K562 (cell line): ENCODE measurements at regions not wholly inside any gene's neighbourhood (a gene's known extent, or its start where the extent isn't known, plus 50 kb on each side); places are given as distances from the start of the nearest gene placed in this dataset.

Source experiments
- ATAC-seq: fragments of 200-7000 bp; cut with Tn5 transposase; 3 replicates; pipeline ENCODE4 v1.9.1; 2020; ENCODE audit warnings: moderate library complexity
- BruUV-seq: library from RNA; stranded (reverse); fragments of 400-500 nt; replicated peaks from 2 replicates; lab custom pipeline; 2021; lab: Mats Ljungman, UMichigan
- CTCF ChIA-PET: fragments of 300-600 bp; formaldehyde crosslinking; extraction: SDS; loops from one replicate; lab custom pipeline; 2021; ENCODE audit warnings: low intra/inter-chr PET ratio; lab: Yijun Ruan, JAX
- POLR2A ChIA-PET: fragments of 300-600, 350-650 bp; sonication (Branson Sonifier 250); formaldehyde crosslinking; extraction: SDS; loops from one replicate; lab custom pipeline; 2021; ENCODE audit warnings: antibody characterized with exemption, inconsistent platforms; lab: Yijun Ruan, JAX
- DNase-seq, 4 experiments: peaks; one replicate each; pipeline versions ENCODE4 v3.0.0 to v3.0.0-alpha.2; 2011 to 2018; ENCODE audit warnings: low spot score in 3 of 4, mixed read lengths in 3 of 4; ENCODE audit errors: extremely low read depth in 1 of 4
- FAIRE-seq: peaks from 2 replicates; lab custom pipeline; 2011; peaks lifted over from hg19 to GRCh38; lab: Jason Lieb, UNC
- H2AFZ ChIP-seq: 2 replicates; pipeline ENCODE4 v1.6.0; 2011; ENCODE audit warnings: low read depth, low read length, control low read depth, inconsistent platforms
- H3K27ac ChIP-seq: fragments of 200-600 bp; 3 replicates; pipeline ENCODE4 v1.8.0; 2011; ENCODE audit warnings: low read depth, mild to moderate bottlenecking, control low read depth, inconsistent platforms, low read length, moderate library complexity, mixed read lengths; ENCODE audit errors: extremely low read depth
- H3K27me3 ChIP-seq, 2 experiments: fragments of 300-600 bp in 1 of 2; 2 replicates in 1 of 2; 3 replicates in 1 of 2; pipeline versions ENCODE4 v1.6.0 to v1.8.0; 2011; ENCODE audit warnings: inconsistent platforms in 2 of 2, low read length in 2 of 2, mild to moderate bottlenecking in 1 of 2, mixed read lengths in 1 of 2, moderate library complexity in 1 of 2; ENCODE audit not compliant: control insufficient read depth in 2 of 2, insufficient read depth in 2 of 2
- H3K36me3 ChIP-seq: fragments of 300-600 bp; 3 replicates; pipeline ENCODE4 v1.8.0; 2011; ENCODE audit warnings: mild to moderate bottlenecking, low read length, inconsistent platforms; ENCODE audit not compliant: control insufficient read depth, insufficient read depth
- H3K4me1 ChIP-seq, 2 experiments: fragments of 200-600 bp in 1 of 2; replicated peaks in 1 of 2; 2 replicates in 1 of 2; 3 replicates in 1 of 2; pipeline versions ENCODE4 v1.5.1 to v1.8.0; 2011; ENCODE audit warnings: inconsistent platforms in 2 of 2, low read length in 2 of 2, mild to moderate bottlenecking in 1 of 2, mixed read lengths in 1 of 2, moderate library complexity in 1 of 2; ENCODE audit not compliant: control insufficient read depth in 2 of 2, insufficient read depth in 2 of 2
- H3K4me2 ChIP-seq: 2 replicates; pipeline ENCODE4 v1.6.1; 2011; ENCODE audit warnings: low read length, control low read depth, inconsistent platforms, mixed read lengths; ENCODE audit not compliant: insufficient read depth
- H3K4me3 ChIP-seq: fragments of 200-600 bp; sonication (generic), shearing (Covaris generic); 2 replicates; pipeline ENCODE4 v1.5.1; 2016; ENCODE audit warnings: control low read depth, inconsistent platforms
- H3K79me2 ChIP-seq: fragments of 200-600 bp; 3 replicates; pipeline ENCODE4 v1.8.0; 2011; ENCODE audit warnings: low read length, inconsistent platforms; ENCODE audit not compliant: control insufficient read depth, insufficient read depth
- H3K9ac ChIP-seq, 2 experiments: 2 replicates each; pipeline versions ENCODE4 v1.6.0 to v1.6.1; 2011; ENCODE audit warnings: low read depth in 2 of 2, low read length in 2 of 2, control low read depth in 1 of 2, inconsistent platforms in 1 of 2, mild to moderate bottlenecking in 1 of 2, mixed read lengths in 1 of 2; ENCODE audit not compliant: insufficient read depth in 1 of 2
- H3K9me1 ChIP-seq: one replicate; pipeline ENCODE4 v1.6.0; 2011; ENCODE audit warnings: inconsistent platforms, mild to moderate bottlenecking, low read length, moderate library complexity; ENCODE audit not compliant: control insufficient read depth, insufficient read depth
- H3K9me3 ChIP-seq: replicated peaks from 2 replicates; pipeline ENCODE4 v1.5.1; 2011; ENCODE audit warnings: low read depth, low read length, inconsistent platforms; ENCODE audit not compliant: control insufficient read depth, insufficient read depth
- H4K20me1 ChIP-seq: replicated peaks from 2 replicates; pipeline ENCODE4 v1.6.1; 2011; ENCODE audit warnings: low read length, inconsistent platforms, mixed read lengths; ENCODE audit not compliant: control insufficient read depth, insufficient read depth
- BRCA1 ChIP-seq, 2 experiments: fragments of 450-650 bp in 1 of 2; sonication (generic) in 1 of 2; formaldehyde crosslinking in 1 of 2; IDR thresholded peaks; 2 replicates each; pipeline versions ENCODE4 v1.5.0 to v1.6.1; 2017 to 2020; ENCODE audit warnings: mild to moderate bottlenecking in 1 of 2, missing genetic modification reagents in 1 of 2
- FOSL1 ChIP-seq: fragments of 200-800 bp; sonication (Bioruptor generic); conservative IDR thresholded peaks from 2 replicates; pipeline ENCODE4 v1.6.1; 2016; ENCODE audit warnings: missing genetic modification characterization, missing compliant biosample characterization
- MCM5 ChIP-seq: fragments of 450-650 bp; IDR thresholded peaks from 2 replicates; pipeline ENCODE4 v1.6.1; 2016; ENCODE audit warnings: low read depth
- MTA2 ChIP-seq: fragments of 450-650 bp; IDR thresholded peaks from 2 replicates; pipeline ENCODE4 v1.6.1; 2016; ENCODE audit warnings: low read depth
- NCOA4 ChIP-seq: fragments of 450-650 bp; IDR thresholded peaks from 2 replicates; pipeline ENCODE4 v1.6.1; 2018; ENCODE audit warnings: mild to moderate bottlenecking; ENCODE audit not compliant: partially characterized antibody
- SMAD2 ChIP-seq: fragments of 150-350 bp; IDR thresholded peaks from 2 replicates; pipeline ENCODE4 v1.6.1; 2014; ENCODE audit warnings: low read depth, mild to moderate bottlenecking, low read length
- SMAD3 ChIP-seq: fragments of 450-650 bp; formaldehyde crosslinking; conservative IDR thresholded peaks from 2 replicates; pipeline ENCODE4 v1.4.0; 2020; ENCODE audit warnings: mild to moderate bottlenecking
- TSC22D4 ChIP-seq: fragments of 450-650 bp; IDR thresholded peaks from 2 replicates; pipeline ENCODE4 v1.6.1; 2016; ENCODE audit warnings: missing genetic modification characterization, missing biosample characterization, control low read depth
- ZC3H8 ChIP-seq: fragments of 450-650 bp; IDR thresholded peaks from 2 replicates; pipeline ENCODE4 v1.6.1; 2017
- WGBS: fragments of 100-300 bp; shearing (Covaris generic); methylation state at CpG from one replicate; pipeline ENCODE4 v1.1.6; 2016; ENCODE audit warnings: low coverage, mixed read lengths; ENCODE audit not compliant: insufficient coverage; ENCODE audit errors: missing lambda C conversion rate; 5-methylcytosine and 5-hydroxymethylcytosine counted together
- in situ Hi-C: fragments of 300-500 bp; cut with MboI; formaldehyde crosslinking; loops from 4 replicates; pipeline ENCODE4 v1.15.0; 2018; ENCODE audit warnings: inconsistent platforms, mixed read lengths
- intact Hi-C: fragments of 100-400 bp; cut with micrococcal nuclease; formaldehyde crosslinking; loops from 2 replicates; pipeline ENCODE4 v1.14.2; 2022
- TF ChIP-seq, protein P1 (sequence below): fragments of 450-650 bp; formaldehyde crosslinking; IDR thresholded peaks from 2 replicates; pipeline ENCODE4 v1.4.0; 2022; ENCODE audit warnings: missing genetic modification characterization
- TF ChIP-seq, protein P2 (sequence below): sonication (generic); formaldehyde crosslinking; IDR thresholded peaks from 2 replicates; pipeline ENCODE4 v1.8.1; 2022; ENCODE audit warnings: missing genetic modification reagents

DNA sequence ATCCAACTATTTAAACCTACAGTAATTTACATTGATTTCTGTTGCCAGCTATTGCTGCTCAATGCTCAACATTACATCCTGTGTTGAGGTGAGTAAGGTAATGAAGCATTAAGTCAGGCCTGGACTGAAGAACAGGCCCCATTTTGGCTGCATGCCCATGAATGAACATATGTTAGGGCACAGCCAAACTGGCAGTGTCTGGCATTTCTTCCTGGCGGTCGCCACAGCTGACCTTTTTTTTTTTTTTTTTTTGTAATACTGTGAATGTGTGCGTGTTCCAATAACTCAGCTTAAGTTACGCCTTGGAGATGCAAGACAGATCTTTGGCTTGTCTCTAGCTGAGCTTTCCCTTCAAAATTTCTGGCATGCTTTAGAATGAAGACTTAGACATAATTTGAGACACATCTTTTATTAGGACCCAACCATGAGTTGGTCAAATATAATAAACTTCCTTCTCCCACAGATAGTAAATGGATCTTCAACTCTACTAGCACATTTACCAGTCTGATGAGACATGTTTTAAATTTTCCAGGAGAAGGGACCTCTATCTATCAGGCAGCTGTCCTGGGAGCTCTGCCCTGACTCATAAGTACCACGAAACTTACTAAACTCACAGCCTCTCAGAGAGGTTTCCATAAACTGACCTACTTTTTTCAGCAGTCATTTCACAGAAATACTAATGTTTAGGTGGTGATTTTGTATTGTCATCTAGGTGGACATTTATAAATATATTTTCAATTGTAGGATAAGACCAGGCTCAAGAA is 341.1 kb upstream of the RUNX1 start:
- TF ChIP-seq FOSL1 (0 out of 2 replicates have a peak, but pooled peaks have one; percentile 24), MTA2 (no peak)
- TF ChIP-seq, all 486 proteins: peak for 1
- no peaks in the 10 kb centered on the region for H3K9me1 ChIP-seq
- intact Hi-C loops: no loop called here
- FAIRE-seq (no peak), ATAC-seq (no peak), DNase-seq (no peak)
- H4K20me1 ChIP-seq: no peaks in the 10 kb centered on the region
- no peak overlapping the region for H3K27ac ChIP-seq
- WGBS: 55% methylated on average over 5 of the region's 5 CpGs
- in situ Hi-C loops: no loop called here
- no peaks in the 10 kb centered on the region for H3K36me3 ChIP-seq
- H3K4me2 ChIP-seq: no peak overlapping the region
- no peak overlapping the region for H2AFZ ChIP-seq
- peaks cover 0 to 6% of the 10 kb centered on the region in 2 experiments; a peak in 2 of 5 replicates for H3K4me1 ChIP-seq
- H3K4me3 ChIP-seq: no peak overlapping the region
- no peaks in the 10 kb centered on the region for H3K27me3 ChIP-seq
- no peak overlapping the region for H3K9ac ChIP-seq
- POLR2A ChIA-PET: interaction anchor here (0.9 to 1.3 kb wide), 3 partner anchors 10 to 12 kb away, joined by 3 to 4 read pairs (median 3); no protein-coding TSS in a partner anchor
- no peaks in the 10 kb centered on the region for H3K9me3 ChIP-seq
- BruUV-seq: no TSS peak
- CTCF ChIA-PET: no interaction called here
- H3K79me2 ChIP-seq: no peaks in the 10 kb centered on the region

DNA sequence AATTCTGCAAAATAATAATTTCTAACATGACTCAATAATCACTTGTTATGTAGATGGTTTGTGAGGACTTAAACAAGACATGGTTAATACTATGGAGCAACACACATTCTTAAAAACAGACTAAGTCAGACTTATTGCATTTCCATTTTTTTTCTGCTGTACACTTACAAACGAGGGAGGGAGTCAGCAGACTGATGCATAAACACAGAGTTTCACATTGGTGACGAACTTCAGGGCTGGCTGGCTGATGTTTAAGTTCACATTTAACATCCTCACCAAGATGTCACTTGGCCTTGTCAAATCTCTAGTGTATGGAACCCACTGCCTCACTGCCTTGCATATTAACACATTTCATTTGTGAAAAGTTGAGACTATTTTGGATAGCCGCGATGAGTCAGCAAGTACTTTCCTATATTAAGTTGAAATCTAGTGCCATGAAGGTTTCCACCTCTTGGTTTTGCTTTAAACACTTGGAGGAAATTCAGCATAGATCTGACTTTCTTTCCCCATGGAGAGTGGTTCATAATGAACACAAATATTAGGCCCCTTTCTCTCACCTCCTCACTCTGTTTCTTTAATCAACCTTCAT is 337.5 kb upstream of the RUNX1 start:
- no TSS peak for BruUV-seq
- Histone ChIP-seq H3K4me1 (peaks cover 0 to 16% of the 10 kb centered on the region in 2 experiments; a peak in 2 of 5 replicates), H3K4me2 (no peak overlapping the region), H3K27me3 (no peaks in the 10 kb centered on the region), H3K9ac (peak overlapping the region in 1 of 2 experiments; percentile 15; a peak in 1 of 4 replicates), H3K79me2 (no peaks in the 10 kb centered on the region), H3K4me3 (no peak overlapping the region), H3K9me3 (no peaks in the 10 kb centered on the region), H4K20me1 (no peaks in the 10 kb centered on the region), H3K27ac (peak overlapping the region; percentile 17; the same call in 1 of the 3 replicates), H3K9me1 (no peaks in the 10 kb centered on the region), H2AFZ (peak overlapping the region; percentile 90), H3K36me3 (no peaks in the 10 kb centered on the region)
- in situ Hi-C loops: no loop called here
- intact Hi-C loops: no loop called here
- ChIA-PET CTCF (no interaction called here), POLR2A (interaction anchor here (0.9 kb wide), 1 partner anchor 447 kb away, joined by 3 read pairs; no protein-coding TSS in a partner anchor)
- FAIRE-seq: no peak
- WGBS: 49% methylated on average over 4 of the region's 4 CpGs
- no peak for ATAC-seq
- DNase-seq: peak in 1 of 4 experiments; percentile 25
- TF ChIP-seq, protein P1, sequence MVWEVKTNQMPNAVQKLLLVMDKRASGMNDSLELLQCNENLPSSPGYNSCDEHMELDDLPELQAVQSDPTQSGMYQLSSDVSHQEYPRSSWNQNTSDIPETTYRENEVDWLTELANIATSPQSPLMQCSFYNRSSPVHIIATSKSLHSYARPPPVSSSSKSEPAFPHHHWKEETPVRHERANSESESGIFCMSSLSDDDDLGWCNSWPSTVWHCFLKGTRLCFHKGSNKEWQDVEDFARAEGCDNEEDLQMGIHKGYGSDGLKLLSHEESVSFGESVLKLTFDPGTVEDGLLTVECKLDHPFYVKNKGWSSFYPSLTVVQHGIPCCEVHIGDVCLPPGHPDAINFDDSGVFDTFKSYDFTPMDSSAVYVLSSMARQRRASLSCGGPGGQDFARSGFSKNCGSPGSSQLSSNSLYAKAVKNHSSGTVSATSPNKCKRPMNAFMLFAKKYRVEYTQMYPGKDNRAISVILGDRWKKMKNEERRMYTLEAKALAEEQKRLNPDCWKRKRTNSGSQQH: no peak
- no peak for TF ChIP-seq BRCA1 (IDR thresholded peaks at IDR 0.05)
- no peak for TF ChIP-seq BRCA1 (CRISPR knock-in tag; IDR thresholded peaks at IDR 0.05)
- TF ChIP-seq, protein P2, sequence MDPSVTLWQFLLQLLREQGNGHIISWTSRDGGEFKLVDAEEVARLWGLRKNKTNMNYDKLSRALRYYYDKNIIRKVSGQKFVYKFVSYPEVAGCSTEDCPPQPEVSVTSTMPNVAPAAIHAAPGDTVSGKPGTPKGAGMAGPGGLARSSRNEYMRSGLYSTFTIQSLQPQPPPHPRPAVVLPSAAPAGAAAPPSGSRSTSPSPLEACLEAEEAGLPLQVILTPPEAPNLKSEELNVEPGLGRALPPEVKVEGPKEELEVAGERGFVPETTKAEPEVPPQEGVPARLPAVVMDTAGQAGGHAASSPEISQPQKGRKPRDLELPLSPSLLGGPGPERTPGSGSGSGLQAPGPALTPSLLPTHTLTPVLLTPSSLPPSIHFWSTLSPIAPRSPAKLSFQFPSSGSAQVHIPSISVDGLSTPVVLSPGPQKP: no peak
- no peak for TF ChIP-seq MCM5
- no peak for TF ChIP-seq TSC22D4 (tag)
- TF ChIP-seq SMAD3 (CRISPR knock-in tag): no peak
- no peak for TF ChIP-seq ZC3H8
- no peak for TF ChIP-seq SMAD2
- no peak for TF ChIP-seq NCOA4
